Endothelial cell of umbilical vein (primary cell): ENCODE measurements at regions not wholly inside any gene's neighbourhood (a gene's known extent, or its start where the extent isn't known, plus 50 kb on each side); places are given as distances from the start of the nearest gene placed in this dataset.

ENCODE experiments used
- CTCF ChIP-seq, 2 donors: IDR thresholded peaks; 1 replicate in 1 of 2; 2 replicates in 1 of 2; pipeline ENCODE4 v1.5.1; 2011; ENCODE audit warnings: low read length in 2 of 2, mild to moderate bottlenecking in 2 of 2, moderate library complexity in 2 of 2, control low read depth in 1 of 2, inconsistent platforms in 1 of 2, low read depth in 1 of 2; ENCODE audit not compliant: insufficient read depth in 1 of 2; ENCODE audit errors: extremely low read depth in 1 of 2
- GATA2 ChIP-seq: IDR thresholded peaks from 2 replicates; pipeline ENCODE4 v1.7.0; 2011; ENCODE audit warnings: low read depth, mild to moderate bottlenecking, moderate library complexity, mixed read lengths, low read length; ENCODE audit not compliant: insufficient read length, insufficient read depth
- MAX ChIP-seq: IDR thresholded peaks from 2 replicates; pipeline ENCODE4 v1.6.1; 2011; ENCODE audit not compliant: insufficient read depth, insufficient read length
- POLR2A ChIP-seq: IDR thresholded peaks from 2 replicates; pipeline ENCODE4 v1.6.1; 2012; ENCODE audit warnings: low read depth, mild to moderate bottlenecking, control low read depth, low read length

GRCh38 chr6:14681699-14682487, 564.0 kb upstream of the JARID2 start:
- no peak for TF ChIP-seq CTCF (IDR thresholded peaks at IDR 0.05; ENCODE audit: extremely low read depth in 1 of 2, insufficient read depth in 1 of 2, low read depth in 1 of 2, low read length in 2 of 2)
- no peak for TF ChIP-seq MAX
- TF ChIP-seq POLR2A: no peak
- TF ChIP-seq GATA2: no peak
